Choroid plexus epithelial cell (primary cell): ENCODE measurements at regions not wholly inside any gene's neighbourhood (a gene's known extent, or its start where the extent isn't known, plus 50 kb on each side); places are given as distances from the start of the nearest gene placed in this dataset.
A peak's percentile ranks its signal among the peaks of the same experiment; 100 is the strongest.

Source experiments
- DNase-seq: peaks from one replicate; pipeline ENCODE4 v3.0.0-alpha.2; 2010; ENCODE audit warnings: low read depth
- H3K4me3 ChIP-seq: 2 replicates; pipeline ENCODE4 v1.5.1; 2011; ENCODE audit warnings: low read depth, mild to moderate bottlenecking, control low read depth, low read length, moderate library complexity
- CTCF ChIP-seq: conservative IDR thresholded peaks from 2 replicates; pipeline ENCODE4 v1.5.1; 2011; ENCODE audit warnings: low read depth, mild to moderate bottlenecking, control low read depth, inconsistent platforms, low read length, moderate library complexity

GRCh38 chr2:187719510-187719909 is 165.3 kb upstream of the TFPI start:
- H3K4me3 ChIP-seq: no peak overlapping the region
- TF ChIP-seq CTCF: no peak
- DNase-seq: no peak

GRCh38 chr2:187748958-187749357 is 194.7 kb upstream of the TFPI start:
- DNase-seq: no peak
- no peak for TF ChIP-seq CTCF
- no peak overlapping the region for H3K4me3 ChIP-seq

GRCh38 chr2:187749804-187750431 is 195.7 kb upstream of the TFPI start:
- no peak for DNase-seq
- no peak overlapping the region for H3K4me3 ChIP-seq
- TF ChIP-seq CTCF: no peak

DNA sequence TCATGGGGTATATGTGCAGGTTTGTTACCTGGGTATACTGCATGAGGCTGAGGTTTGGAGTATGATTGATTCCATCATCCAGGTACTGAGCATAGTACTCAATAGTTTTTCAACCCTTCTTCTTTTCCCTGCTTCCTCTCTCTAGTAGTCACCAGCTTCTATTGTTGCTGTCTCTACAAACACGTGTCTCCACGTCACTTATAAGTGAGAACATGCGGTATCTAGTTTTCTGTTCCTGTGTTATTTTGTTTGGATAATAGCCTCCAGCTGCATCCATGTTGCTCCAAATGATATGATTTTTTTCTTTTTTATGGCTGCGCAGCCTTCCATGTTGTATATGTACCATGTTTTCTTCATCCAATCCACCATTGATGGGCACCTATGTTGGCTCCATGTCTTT is 214.8 kb upstream of the TFPI start:
- H3K4me3 ChIP-seq: no peak overlapping the region
- no peak for TF ChIP-seq CTCF
- DNase-seq: no peak

DNA sequence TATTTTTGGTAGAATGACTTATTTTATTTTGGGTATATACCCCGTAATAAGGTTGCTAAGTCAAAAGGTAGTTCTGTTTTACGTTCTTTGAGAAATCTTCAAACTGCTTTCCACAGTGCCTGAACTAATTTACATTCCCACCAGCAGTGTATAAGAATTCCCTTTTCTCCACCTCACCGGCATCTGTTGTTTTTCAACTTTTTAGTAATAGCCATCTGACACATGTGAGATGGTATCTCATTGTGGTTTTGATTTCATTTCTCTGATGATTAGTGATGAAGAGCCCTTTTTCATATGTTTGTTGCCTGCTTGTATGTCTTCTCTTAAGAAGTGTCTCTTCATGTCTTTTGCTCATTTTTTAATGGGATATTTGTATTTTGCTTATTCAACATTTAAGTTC is 215.2 kb upstream of the TFPI start:
- no peak for TF ChIP-seq CTCF
- H3K4me3 ChIP-seq: no peak overlapping the region
- DNase-seq: no peak

DNA sequence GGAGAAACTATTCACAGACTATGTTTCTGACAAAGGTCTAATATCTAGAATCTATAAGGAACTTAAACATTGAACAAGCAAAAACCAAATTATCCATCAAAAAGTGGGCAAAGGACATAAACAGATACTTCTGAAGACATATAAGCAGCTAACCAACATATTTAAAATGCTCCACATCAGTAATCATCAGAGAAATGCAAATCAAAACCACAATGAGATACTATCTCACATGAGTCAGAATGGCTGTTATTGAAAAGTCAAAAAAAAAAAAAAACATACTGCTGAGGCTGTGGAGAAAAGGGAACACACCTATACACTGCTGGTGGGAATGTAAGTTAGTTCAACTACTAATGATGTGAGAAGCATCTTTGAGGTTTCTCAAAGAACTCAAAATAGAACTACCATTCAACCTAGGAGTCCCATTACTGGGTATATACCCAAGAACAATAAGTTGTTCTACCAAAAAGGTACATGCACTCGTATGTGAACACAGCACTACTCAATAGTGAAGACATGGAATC is 220.4 kb upstream of the TFPI start:
- TF ChIP-seq CTCF: no peak
- H3K4me3 ChIP-seq: no peak overlapping the region
- peak; percentile 66 for DNase-seq

DNA sequence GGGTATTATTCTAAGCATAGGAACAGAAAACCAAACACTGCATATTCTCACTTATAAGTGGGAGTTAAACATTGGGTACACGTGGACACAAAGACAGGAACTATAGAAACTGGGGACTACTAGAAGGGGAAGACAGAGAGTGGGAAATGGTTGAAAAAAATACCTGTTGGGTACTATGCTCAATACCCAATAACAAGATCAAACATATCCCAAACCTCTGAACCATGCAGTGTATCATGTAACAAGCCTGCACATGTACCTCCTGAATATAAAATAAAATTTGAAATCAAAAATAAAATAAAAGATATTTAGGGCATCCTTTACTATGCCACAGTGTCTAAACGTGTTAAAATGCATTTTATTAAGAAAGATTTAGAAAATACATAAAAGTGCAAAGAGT is 221.0 kb upstream of the TFPI start:
- H3K4me3 ChIP-seq: no peak overlapping the region
- TF ChIP-seq CTCF: no peak
- DNase-seq: no peak
